Ascending aorta (tissue), 2 donors: ENCODE measurements at regions not wholly inside any gene's neighbourhood (a gene's known extent, or its start where the extent isn't known, plus 50 kb on each side); places are given as distances from the start of the nearest gene placed in this dataset.

Experiments used
- DNase-seq, 2 donors: peaks; one replicate each; pipeline ENCODE4 v3.0.0-alpha.2; 2019; ENCODE audit warnings: low spot score in 2 of 2
- H3K27ac ChIP-seq, 2 donors: fragments of 200-600 bp; sonication (generic); one replicate each; pipeline ENCODE4 v1.5.1; 2016 to 2017; ENCODE audit warnings: mild to moderate bottlenecking in 1 of 2
- H3K27me3 ChIP-seq: fragments of 200-600 bp; sonication (generic); one replicate; pipeline ENCODE4 v1.5.1; 2017
- H3K36me3 ChIP-seq, 2 donors: fragments of 200-600 bp; sonication (generic); one replicate each; pipeline ENCODE4 v1.5.1; 2016
- H3K4me1 ChIP-seq, 2 donors: fragments of 200-600 bp; sonication (generic); one replicate each; pipeline ENCODE4 v1.5.1; 2016 to 2017; ENCODE audit warnings: mild to moderate bottlenecking in 1 of 2
- H3K4me3 ChIP-seq, 2 donors: fragments of 200-600 bp; sonication (generic); one replicate each; pipeline ENCODE4 v1.5.1; 2016 to 2017; ENCODE audit warnings: mild to moderate bottlenecking in 1 of 2
- H3K9me3 ChIP-seq, 2 donors: fragments of 200-600 bp; sonication (generic); one replicate each; pipeline ENCODE4 v1.5.1; 2016
- intact Hi-C: fragments of 100-400 bp; cut with DNase I; formaldehyde crosslinking; loops from one replicate; pipeline ENCODE4 v1.15.1; 2023
- TF ChIP-seq, protein P1 (sequence below), 3 experiments: fragments of 200-600 bp in 2 of 3; fragments of 450-650 bp in 1 of 3; sonication (generic) in 2 of 3; IDR thresholded peaks; one replicate each; pipeline ENCODE4 v1.5.1; 2016 to 2019; ENCODE audit warnings: antibody characterized with exemption in 3 of 3, mild to moderate bottlenecking in 1 of 3, moderate library complexity in 1 of 3

DNA sequence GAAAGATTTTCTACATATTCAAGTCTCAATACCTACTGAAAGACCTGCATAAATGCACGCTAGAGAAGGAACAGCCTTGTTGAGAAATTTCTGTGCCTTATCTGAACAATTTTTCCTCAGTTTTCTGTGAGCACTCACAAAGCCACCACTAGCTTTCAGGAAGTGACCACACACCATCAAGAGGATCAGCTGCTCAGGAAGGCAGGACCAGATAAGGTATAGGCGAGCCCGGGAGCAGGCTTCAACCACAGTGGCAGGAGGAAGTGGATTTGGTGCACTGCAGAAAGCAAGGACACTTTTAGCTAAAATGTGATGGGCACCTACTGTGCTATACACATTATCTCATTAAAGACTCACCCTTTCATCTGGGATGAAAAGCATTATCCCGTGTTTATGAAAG is 220.8 kb downstream of the RAB38 start:
- no peak overlapping the region for H3K4me3 ChIP-seq
- H3K9me3 ChIP-seq: no peaks in the 10 kb centered on the region
- no peaks in the 10 kb centered on the region for H3K36me3 ChIP-seq
- TF ChIP-seq, protein P1, sequence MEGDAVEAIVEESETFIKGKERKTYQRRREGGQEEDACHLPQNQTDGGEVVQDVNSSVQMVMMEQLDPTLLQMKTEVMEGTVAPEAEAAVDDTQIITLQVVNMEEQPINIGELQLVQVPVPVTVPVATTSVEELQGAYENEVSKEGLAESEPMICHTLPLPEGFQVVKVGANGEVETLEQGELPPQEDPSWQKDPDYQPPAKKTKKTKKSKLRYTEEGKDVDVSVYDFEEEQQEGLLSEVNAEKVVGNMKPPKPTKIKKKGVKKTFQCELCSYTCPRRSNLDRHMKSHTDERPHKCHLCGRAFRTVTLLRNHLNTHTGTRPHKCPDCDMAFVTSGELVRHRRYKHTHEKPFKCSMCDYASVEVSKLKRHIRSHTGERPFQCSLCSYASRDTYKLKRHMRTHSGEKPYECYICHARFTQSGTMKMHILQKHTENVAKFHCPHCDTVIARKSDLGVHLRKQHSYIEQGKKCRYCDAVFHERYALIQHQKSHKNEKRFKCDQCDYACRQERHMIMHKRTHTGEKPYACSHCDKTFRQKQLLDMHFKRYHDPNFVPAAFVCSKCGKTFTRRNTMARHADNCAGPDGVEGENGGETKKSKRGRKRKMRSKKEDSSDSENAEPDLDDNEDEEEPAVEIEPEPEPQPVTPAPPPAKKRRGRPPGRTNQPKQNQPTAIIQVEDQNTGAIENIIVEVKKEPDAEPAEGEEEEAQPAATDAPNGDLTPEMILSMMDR (IDR thresholded peaks at IDR 0.05): no peak
- H3K4me1 ChIP-seq: no peaks in the 10 kb centered on the region
- intact Hi-C loops: no loop called here
- no peaks in the 10 kb centered on the region for H3K27me3 ChIP-seq
- no peak for DNase-seq
- no peak overlapping the region for H3K27ac ChIP-seq

- no peak overlapping the region for H3K4me3 ChIP-seq
- no peak for DNase-seq
- TF ChIP-seq, protein P1 (IDR thresholded peaks at IDR 0.05): no peak
- no peaks in the 10 kb centered on the region for H3K36me3 ChIP-seq
- no peak overlapping the region for H3K27ac ChIP-seq
- no peaks in the 10 kb centered on the region for H3K27me3 ChIP-seq
- H3K9me3 ChIP-seq: no peaks in the 10 kb centered on the region
- H3K4me1 ChIP-seq: no peaks in the 10 kb centered on the region
- intact Hi-C loops: no loop called here
These were observed 232.5 kb downstream of the RAB38 start for GRCh38 chr11:87942786-87943185.

DNA sequence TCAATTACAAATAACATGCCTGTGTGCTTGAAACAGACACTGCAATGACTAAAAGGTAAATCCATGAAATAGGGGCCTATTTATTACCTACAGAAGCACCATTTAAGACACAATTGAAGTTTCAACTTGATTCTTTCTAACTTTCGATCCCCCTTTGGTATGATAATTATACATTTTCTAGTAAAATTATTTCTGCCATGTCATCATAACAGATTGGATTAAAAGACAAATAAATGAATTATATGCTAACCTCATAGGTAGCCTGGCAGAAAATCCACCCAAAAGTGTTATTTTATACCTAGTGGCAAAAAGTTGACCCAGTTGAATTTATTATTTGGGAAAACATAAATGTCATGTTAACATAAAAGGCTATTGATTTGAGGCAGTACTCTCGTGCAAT is 241.1 kb downstream of the RAB38 start:
- H3K27me3 ChIP-seq: no peaks in the 10 kb centered on the region
- H3K27ac ChIP-seq: no peak overlapping the region
- no peak for DNase-seq
- no peaks in the 10 kb centered on the region for H3K9me3 ChIP-seq
- H3K36me3 ChIP-seq: no peaks in the 10 kb centered on the region
- no peaks in the 10 kb centered on the region for H3K4me1 ChIP-seq
- TF ChIP-seq, protein P1 (IDR thresholded peaks at IDR 0.05): no peak
- intact Hi-C loops: no loop called here
- no peak overlapping the region for H3K4me3 ChIP-seq

DNA sequence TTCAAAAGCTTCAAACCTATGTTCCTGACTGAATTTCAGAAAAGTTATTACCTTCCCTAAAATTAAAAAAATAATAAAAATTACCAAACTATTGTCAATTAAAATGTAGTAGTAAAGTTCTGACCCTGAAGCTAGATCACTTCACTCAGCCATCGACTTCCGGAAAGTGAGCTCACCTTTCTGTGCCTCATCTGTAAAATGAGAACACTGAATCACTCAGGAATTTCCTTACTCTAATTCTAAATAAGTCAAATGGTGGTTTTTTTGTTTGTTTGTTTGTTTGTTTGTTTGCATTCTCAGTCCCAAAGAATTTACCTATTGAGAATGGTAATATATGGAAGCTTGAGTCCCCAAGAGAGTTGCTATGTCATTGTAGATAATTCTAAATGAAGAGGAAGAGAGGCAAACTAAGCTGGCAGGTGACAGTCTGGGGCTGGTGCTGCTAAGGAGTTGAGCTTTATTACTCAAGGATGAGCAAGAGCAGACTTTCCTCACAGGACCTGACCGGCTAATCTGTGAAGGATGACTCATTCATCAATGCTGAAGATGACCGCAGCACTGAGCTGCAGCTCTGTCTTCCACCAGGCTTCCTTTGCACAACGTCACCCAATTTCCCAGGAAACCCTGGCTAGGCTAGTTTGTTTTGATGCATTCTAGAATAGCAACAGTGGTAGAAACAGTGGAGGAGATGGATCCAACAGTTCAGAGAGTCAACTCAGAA is 248.8 kb downstream of the RAB38 start:
- H3K9me3 ChIP-seq: no peaks in the 10 kb centered on the region
- H3K4me3 ChIP-seq: no peak overlapping the region
- H3K4me1 ChIP-seq: no peaks in the 10 kb centered on the region
- no peaks in the 10 kb centered on the region for H3K36me3 ChIP-seq
- no peaks in the 10 kb centered on the region for H3K27me3 ChIP-seq
- TF ChIP-seq, protein P1 (IDR thresholded peaks at IDR 0.05): no peak
- intact Hi-C loops: no loop called here
- no peak for DNase-seq
- no peak overlapping the region for H3K27ac ChIP-seq

- intact Hi-C loops: no loop called here
- Histone ChIP-seq H3K27ac (no peak overlapping the region), H3K4me3 (no peak overlapping the region), H3K36me3 (no peaks in the 10 kb centered on the region), H3K27me3 (no peaks in the 10 kb centered on the region), H3K4me1 (no peaks in the 10 kb centered on the region), H3K9me3 (no peaks in the 10 kb centered on the region)
- TF ChIP-seq, protein P1 (IDR thresholded peaks at IDR 0.05): no peak
- no peak for DNase-seq
These were observed 251.1 kb downstream of the RAB38 start for GRCh38 chr11:87924125-87924524.

DNA sequence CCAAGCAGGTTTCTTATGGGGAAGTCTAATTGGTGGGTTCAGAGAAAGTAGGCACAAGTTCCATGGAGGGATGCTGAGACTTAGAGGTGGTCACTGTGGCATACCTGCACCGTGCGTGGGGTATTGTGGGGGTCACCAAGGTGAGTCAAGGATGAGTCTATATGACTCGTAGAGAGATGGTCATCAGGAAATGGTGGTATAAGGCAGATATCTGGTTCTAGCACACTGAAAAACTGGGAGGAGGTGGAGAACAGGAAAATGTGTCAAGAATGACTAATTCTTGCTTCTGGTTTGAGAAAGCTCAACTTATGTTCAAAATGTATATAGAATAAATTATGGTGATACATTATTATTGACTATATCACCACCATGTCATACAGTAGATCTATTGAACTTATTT is 258.1 kb downstream of the RAB38 start:
- no peaks in the 10 kb centered on the region for H3K36me3 ChIP-seq
- H3K9me3 ChIP-seq: no peaks in the 10 kb centered on the region
- H3K4me1 ChIP-seq: no peaks in the 10 kb centered on the region
- intact Hi-C loops: no loop called here
- DNase-seq: no peak
- H3K27me3 ChIP-seq: no peaks in the 10 kb centered on the region
- no peak overlapping the region for H3K4me3 ChIP-seq
- TF ChIP-seq, protein P1 (IDR thresholded peaks at IDR 0.05): no peak
- H3K27ac ChIP-seq: no peak overlapping the region
